ENCODE measurements at regions not wholly inside any gene's neighbourhood (a gene's known extent, or its start where the extent isn't known, plus 50 kb on each side); places are given as distances from the start of the nearest gene placed in this dataset.

- no peak for TF ChIP-seq CTCF (IDR thresholded peaks at IDR 0.05)
- TF ChIP-seq POLR2AphosphoS5 (IDR thresholded peaks at IDR 0.05), result no peak
Measured at GRCh38 chr14:86279405-86279804, 749.5 kb downstream of the FLRT2 start.
